ENCODE measurements at regions not wholly inside any gene's neighbourhood (a gene's known extent, or its start where the extent isn't known, plus 50 kb on each side); places are given as distances from the start of the nearest gene placed in this dataset.
"Not testable (repeated sequence)": the region's sequence is repeated elsewhere in the genome, so short reads cannot be mapped to it uniquely, and the experiment has no call there.

DNA sequence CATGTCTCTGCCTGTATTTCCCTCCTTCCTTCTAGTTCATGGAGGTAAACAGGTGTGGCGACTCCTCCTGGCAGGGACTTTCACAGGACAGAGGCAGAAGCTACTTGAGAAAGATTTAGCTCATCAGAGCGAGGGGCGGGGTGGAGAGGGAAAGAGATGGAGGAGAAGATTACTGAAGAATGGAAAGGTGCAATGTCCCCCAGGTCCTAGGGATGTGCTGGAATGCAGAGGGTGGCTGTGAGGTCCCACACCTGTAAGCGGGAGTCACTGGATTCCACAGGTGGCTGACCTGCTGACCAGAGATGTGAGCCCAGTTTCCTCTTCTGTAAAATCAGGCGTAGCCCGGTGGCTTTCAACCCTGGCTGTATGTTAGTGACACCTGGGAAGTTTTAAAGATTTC lies 199.2 kb upstream of the SULF2 start (continued):
- TF ChIP-seq, protein P1, sequence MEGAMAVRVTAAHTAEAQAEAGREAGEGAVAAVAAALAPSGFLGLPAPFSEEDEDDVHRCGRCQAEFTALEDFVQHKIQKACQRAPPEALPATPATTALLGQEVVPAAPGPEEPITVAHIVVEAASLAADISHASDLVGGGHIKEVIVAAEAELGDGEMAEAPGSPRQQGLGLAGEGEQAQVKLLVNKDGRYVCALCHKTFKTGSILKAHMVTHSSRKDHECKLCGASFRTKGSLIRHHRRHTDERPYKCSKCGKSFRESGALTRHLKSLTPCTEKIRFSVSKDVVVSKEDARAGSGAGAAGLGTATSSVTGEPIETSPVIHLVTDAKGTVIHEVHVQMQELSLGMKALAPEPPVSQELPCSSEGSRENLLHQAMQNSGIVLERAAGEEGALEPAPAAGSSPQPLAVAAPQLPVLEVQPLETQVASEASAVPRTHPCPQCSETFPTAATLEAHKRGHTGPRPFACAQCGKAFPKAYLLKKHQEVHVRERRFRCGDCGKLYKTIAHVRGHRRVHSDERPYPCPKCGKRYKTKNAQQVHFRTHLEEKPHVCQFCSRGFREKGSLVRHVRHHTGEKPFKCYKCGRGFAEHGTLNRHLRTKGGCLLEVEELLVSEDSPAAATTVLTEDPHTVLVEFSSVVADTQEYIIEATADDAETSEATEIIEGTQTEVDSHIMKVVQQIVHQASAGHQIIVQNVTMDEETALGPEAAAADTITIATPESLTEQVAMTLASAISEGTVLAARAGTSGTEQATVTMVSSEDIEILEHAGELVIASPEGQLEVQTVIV (IDR thresholded peaks at IDR 0.05; ENCODE audit: borderline replicate concordance, partially characterized antibody), result no peak
- TF ChIP-seq CBX3 (IDR thresholded peaks at IDR 0.05; ENCODE audit: borderline replicate concordance, low read depth), result no peak
- TF ChIP-seq IKZF1 (conservative IDR thresholded peaks at IDR 0.05), result no peak
- no peak for TF ChIP-seq FOXK2 (IDR thresholded peaks at IDR 0.05)
- TF ChIP-seq TCF3 (IDR thresholded peaks at IDR 0.05; ENCODE audit: borderline replicate concordance, insufficient read depth, low read depth, low read length), result no peak

DNA sequence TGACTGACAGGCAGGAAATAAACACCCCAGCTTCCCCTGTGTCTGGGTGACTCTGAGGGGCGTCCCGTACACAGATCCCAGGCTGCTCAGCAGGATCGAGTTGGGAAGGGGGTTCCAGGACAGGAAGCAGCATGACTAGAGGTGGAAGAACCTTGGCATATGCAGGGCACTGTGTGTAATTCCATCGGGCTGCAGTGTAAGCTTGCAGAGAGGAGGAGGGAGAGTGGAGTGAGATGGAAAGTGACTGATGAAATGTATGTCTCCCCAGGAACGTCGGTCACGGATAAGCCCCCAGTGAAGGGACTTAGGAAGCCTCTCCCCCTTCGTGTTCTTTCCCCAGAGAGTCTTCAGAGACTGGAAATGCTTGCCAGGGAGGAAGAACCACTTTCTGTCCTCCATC lies 198.4 kb upstream of the SULF2 start:
- ChIA-PET RAD21 (ENCODE audit: unreplicated experiment) (interaction anchor here (1.4 kb wide), 1 partner anchor 8 kb away, joined by 3 read pairs; no protein-coding TSS in a partner anchor), CTCF (interaction anchor here (1.1 kb wide), 1 partner anchor 11 kb away, joined by 3 read pairs; no protein-coding TSS in a partner anchor)
- 15% methylated on average over 8 of the region's 8 CpGs for WGBS (ENCODE audit: insufficient coverage, insufficient replicate concordance, low lambda C conversion rate, missing lambda C conversion rate)
- H3K27ac ChIP-seq (ENCODE audit: control insufficient read depth, insufficient read depth); H3K4me3 ChIP-seq; H3K79me2 ChIP-seq (ENCODE audit: control insufficient read depth, insufficient read depth, low read length); in situ Hi-C loops (cut with MboI); H3K36me3 ChIP-seq (ENCODE audit: control insufficient read depth in 2 of 2, insufficient read depth in 2 of 2, low read length in 1 of 2); BruUV-seq (replicated peaks); H3K4me2 ChIP-seq (ENCODE audit: control insufficient read depth, insufficient read depth); H4K20me1 ChIP-seq (ENCODE audit: control insufficient read depth, insufficient read depth); H3K9ac ChIP-seq (ENCODE audit: control insufficient read depth, insufficient read depth, low read length); intact Hi-C loops (cut with micrococcal nuclease; ENCODE audit: unreplicated experiment); DNase-seq (ENCODE audit: low read depth, low spot score); H3K27me3 ChIP-seq (replicated peaks in 1 of 2; ENCODE audit: control insufficient read depth in 2 of 2, insufficient read depth in 2 of 2, low read length in 1 of 2); H3K4me1 ChIP-seq (ENCODE audit: control insufficient read depth, insufficient read depth, low read length); H2AFZ ChIP-seq (ENCODE audit: control insufficient read depth, low read depth, low read length); SMC1A ChIA-PET (ENCODE audit: uncharacterized antibody, unreplicated experiment); H3K9me3 ChIP-seq (replicated peaks; ENCODE audit: control insufficient read depth, insufficient read depth, low read length); POLR2A ChIA-PET: not testable (repeated sequence)
- ATAC-seq (peak; percentile 25), FAIRE-seq (peak; percentile 86)
